Uterus (tissue), 2 donors: ENCODE measurements at regions not wholly inside any gene's neighbourhood (a gene's known extent, or its start where the extent isn't known, plus 50 kb on each side); places are given as distances from the start of the nearest gene placed in this dataset.

Experiments
- POLR2A ChIP-seq, 2 donors: fragments of 450-650 bp; IDR thresholded peaks; one replicate each; pipeline ENCODE4 v1.6.1; 2016; ENCODE audit warnings: antibody characterized with exemption in 2 of 2, mild to moderate bottlenecking in 1 of 2, moderate library complexity in 1 of 2
- TF ChIP-seq, protein P1 (sequence below), 4 experiments: fragments of 200-600 bp in 2 of 4; fragments of 450-650 bp in 2 of 4; sonication (generic) in 2 of 4; IDR thresholded peaks; one replicate each; pipeline ENCODE4 v1.5.1; 2016 to 2019; ENCODE audit warnings: antibody characterized with exemption in 4 of 4, mild to moderate bottlenecking in 2 of 4, moderate library complexity in 1 of 4

GRCh38 chr3:59286791-59287531 lies 237.1 kb upstream of the CFAP20DC start:
- TF ChIP-seq, protein P1, sequence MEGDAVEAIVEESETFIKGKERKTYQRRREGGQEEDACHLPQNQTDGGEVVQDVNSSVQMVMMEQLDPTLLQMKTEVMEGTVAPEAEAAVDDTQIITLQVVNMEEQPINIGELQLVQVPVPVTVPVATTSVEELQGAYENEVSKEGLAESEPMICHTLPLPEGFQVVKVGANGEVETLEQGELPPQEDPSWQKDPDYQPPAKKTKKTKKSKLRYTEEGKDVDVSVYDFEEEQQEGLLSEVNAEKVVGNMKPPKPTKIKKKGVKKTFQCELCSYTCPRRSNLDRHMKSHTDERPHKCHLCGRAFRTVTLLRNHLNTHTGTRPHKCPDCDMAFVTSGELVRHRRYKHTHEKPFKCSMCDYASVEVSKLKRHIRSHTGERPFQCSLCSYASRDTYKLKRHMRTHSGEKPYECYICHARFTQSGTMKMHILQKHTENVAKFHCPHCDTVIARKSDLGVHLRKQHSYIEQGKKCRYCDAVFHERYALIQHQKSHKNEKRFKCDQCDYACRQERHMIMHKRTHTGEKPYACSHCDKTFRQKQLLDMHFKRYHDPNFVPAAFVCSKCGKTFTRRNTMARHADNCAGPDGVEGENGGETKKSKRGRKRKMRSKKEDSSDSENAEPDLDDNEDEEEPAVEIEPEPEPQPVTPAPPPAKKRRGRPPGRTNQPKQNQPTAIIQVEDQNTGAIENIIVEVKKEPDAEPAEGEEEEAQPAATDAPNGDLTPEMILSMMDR (IDR thresholded peaks at IDR 0.05), result no peak
- TF ChIP-seq POLR2A (IDR thresholded peaks at IDR 0.05), result no peak
